Glomerular endothelial cell (primary cell): ENCODE measurements at regions not wholly inside any gene's neighbourhood (a gene's known extent, or its start where the extent isn't known, plus 50 kb on each side); places are given as distances from the start of the nearest gene placed in this dataset.
"Not testable (repeated sequence)": the region's sequence is repeated elsewhere in the genome, so short reads cannot be mapped to it uniquely, and the experiment has no call there.

Source experiments
- DNase-seq: peaks from one replicate; pipeline ENCODE4 v3.0.0-alpha.2; 2011; ENCODE audit warnings: low read depth, low spot score; ENCODE audit errors: extremely low read depth

DNA sequence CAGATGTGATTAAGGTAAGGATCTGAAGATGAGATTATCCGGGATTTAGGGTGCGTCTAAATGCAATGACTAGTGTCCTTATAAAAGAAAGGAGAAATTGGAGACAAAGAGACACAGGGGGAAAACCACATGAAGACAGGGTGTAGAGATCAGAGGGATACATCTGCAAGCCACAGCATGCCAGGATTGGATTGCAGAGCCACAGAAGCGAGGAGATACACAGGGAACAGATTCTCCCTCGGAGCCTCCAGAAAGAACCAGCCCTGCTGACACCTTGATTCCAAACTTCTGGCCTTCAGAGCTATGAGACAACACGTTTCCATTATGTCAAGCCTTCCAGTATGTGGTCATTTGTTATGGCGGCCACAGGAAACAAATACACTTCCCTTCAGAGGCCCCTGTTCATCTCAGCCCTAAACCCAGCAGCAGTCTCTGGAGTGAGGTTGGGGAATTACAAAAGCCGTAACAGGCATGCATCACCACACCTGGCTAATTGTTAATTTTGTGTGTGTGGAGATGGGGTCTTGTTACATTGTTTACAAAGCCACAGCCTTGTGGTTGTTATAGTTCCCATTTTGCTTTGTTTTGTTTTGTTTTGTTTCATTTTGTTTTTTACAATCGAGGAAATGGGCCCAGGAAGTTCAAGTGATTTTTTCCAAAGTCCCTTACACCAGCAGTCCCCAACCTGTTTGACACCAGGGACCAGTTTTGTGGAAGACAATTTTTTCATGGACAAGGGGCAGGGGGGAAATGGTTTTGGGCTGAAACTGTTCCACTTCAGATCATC, 51.6 kb upstream of the LYRM9 start:
- DNase-seq: no peak

DNA sequence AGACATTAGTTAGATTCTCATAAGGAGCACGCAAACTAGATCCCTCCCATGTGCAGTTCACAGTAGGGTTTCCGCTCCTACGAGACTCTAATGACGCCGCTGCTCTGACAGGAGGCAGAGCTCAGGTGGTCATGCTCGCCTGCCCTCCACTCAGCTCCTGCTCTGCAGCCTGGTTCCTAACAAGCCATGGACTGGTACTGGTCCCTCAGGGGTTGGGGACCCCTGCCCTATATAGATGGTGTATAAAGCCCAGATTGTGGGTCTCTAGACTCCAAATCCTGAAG, 52.1 kb upstream of the LYRM9 start:
- DNase-seq: no peak

DNA sequence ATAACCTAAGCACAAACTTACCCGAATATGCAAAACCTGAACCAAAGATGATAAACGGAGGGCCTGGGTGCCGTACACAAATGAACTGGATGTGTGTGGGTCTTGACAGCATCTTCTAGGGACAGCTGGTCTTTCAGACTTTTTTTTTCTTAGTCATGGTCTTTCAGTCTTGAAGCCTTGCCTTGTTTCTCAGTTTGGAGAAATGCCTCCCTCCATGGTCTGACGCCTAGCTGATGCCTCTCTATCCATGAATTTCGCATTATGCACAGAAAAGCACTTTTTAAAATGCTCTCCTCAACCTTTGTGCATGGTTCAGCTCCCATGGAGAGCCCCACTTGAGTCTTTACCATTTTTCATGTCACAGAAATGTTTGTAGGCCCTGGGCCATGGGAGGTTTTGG, 52.8 kb upstream of the LYRM9 start:
- no peak for DNase-seq

DNA sequence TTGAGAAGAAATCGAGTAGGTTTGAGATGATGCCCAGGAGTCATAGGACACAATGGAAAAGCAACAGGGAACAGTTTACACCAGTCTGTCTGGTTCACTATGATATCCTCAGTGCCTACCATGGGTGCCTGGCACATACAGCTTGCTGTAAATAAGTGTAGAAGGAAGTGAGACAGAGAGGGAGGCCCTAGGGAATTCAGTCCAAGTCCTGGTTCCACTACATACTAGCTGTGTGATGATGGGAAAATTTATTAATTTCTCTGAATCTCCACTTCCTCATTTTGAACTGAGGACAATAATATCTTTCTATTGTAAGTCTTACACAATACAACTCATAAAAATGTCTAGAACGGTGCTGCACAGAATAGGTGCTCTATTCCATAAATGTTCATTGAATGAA, 53.3 kb upstream of the LYRM9 start:
- no peak for DNase-seq

DNA sequence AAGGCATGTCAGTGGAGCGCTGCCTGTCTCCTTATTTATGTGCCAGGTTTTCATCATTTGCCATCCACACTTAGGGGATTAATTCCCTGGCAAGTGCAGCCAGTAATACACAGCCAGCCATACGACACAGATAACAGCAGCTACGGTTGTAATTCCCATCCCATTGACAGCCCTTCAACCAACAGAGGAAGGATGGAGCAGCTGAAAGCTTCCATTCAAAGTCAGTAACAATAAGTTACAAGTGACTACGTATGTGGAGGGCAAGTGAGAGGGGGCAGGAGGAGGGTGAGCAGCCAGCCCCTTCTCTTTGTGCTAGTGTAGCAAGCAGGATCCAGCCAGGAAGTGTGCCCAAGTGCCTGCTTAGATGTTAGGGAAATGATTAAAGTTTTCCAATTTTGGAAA, 53.8 kb upstream of the LYRM9 start:
- DNase-seq: no peak

DNA sequence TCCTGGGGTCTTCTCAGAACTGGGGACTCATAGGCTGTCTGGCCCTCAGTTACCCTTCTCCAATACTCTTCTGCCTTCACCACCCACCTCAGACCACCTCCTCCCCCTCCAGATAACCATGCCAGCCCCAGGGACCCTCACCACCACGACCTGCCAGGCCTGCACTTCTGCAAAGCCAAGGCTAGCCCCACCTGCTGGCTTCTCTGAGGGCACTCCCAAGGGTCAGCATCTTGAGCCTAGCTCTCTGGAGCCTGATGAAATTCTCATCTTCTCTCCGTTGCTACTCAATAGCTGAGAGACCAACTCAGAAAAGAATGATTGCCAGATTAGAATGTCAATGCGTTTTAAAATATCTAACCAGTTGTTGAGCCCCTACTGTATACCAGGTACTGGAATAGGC, 56.1 kb upstream of the LYRM9 start:
- DNase-seq: no peak

DNA sequence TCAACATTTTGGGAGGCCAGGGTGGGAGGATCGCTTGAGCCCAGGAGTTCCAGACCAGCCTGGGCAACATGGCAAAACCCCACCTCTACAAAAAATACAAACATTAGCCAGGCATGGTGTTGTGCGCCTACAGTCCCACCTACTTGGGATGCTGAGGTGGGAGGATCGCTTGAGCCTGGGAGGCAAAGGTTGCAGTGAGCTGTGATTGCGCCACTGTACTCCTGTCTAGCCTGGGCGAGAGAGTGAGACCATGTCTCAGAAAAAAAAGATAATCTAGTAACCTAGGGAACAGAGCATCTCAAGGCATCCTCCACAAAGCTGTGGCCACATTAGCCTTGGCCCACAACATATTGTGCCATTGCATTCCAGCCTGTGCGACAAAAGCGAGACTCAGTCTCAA, 57.1 kb upstream of the LYRM9 start:
- DNase-seq: not testable (repeated sequence)

DNA sequence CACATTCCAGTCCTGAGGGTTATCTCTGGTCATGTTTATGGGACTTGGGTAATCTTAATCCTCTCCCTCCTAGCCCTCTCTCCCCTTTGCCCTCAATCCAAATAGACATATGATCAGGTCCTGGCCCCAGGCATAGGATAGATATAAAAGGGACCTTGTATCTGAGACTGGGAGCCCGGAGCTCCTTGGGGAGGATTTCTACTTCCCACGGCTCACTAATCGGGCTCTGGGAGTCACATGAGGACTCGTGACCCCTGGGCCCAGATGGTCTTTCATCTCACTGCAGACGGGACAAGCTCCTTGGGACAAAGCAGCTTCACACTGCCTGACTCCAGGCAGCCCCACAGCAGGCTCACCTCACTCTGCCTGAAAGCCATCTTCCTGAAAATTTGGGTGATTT, 57.8 kb upstream of the LYRM9 start:
- DNase-seq: no peak

DNA sequence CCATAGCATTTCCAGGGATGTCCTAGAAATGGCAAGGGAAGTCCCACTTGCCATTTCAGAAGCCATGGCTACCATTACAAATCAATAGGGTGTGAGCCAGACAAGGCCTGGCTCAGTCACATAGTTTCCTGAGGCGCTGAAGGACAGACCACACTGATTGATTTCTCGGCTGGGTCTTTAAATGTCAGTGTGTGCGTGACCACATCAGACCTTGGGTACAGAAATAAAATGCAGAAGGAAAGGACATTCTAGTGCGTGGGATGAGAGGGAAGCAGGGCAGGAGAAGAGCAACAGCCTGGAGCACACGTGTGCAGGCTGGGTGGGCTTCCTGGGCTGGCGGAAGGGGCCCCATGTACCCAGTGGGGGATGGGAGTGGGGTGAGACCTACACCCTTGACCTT, 58.7 kb upstream of the LYRM9 start:
- no peak for DNase-seq

DNA sequence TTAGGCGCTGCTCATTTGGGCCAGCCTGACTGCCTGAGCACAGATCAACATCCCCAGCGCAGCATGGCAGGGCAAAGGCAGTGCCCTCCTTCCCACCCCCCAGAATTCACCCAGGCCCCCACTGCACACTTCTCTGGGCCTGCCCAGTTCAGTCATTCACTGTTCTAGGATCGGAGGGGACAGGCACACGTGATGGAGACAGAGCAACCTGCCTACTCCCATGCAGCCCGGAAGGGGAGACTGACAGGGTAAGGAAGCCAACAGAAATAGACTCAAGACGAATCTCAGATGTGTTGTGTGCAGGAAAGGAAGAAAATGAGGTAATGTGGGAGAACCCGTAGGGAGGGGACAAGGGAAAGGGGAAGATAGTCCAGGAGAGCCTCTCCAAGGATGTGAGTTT, 59.2 kb upstream of the LYRM9 start:
- DNase-seq: no peak

DNA sequence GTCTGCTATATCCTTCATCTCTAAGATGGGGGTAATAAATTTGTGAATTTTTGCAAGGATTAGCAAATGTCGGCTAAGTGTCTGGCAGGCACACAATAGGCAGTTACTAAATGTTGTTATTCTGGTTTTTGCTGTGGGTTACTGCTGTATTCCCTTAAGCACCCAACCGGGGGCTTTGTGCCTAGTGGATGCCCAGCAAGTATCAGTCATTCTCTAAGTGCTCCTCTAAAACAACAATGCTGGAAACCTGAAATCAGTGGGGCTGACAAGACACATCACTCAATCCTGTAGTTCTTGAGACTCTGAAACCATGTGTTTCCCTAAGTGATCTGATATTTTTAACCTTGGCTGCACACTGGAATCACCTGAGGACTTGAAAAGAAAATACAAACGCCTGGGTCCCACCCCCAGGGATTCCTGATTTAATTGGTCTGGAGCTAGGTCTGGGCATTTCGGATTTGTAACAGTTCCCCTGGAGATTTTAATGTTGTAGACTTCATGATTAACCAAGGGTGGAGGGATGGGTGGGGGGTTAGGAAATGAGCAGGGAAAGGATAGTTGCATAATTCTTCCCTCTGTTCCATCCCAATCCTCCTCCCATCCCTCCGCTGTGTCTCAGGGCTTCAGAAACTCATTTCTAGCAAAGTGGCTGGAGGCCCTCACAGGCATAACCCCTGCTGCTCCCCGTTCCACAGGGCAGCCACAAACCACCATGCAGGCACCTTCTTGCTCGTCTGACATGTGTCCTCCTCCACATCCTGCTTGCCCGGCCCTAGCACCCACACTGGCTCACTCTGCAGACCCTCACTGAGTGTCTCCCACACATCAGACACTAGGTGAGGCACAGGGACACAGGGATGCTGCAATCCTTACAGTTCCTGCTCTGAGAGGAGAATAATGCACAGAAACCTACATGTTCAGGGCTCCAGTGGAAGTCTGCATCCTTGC, 61.7 kb upstream of the LYRM9 start:
- DNase-seq: no peak

DNA sequence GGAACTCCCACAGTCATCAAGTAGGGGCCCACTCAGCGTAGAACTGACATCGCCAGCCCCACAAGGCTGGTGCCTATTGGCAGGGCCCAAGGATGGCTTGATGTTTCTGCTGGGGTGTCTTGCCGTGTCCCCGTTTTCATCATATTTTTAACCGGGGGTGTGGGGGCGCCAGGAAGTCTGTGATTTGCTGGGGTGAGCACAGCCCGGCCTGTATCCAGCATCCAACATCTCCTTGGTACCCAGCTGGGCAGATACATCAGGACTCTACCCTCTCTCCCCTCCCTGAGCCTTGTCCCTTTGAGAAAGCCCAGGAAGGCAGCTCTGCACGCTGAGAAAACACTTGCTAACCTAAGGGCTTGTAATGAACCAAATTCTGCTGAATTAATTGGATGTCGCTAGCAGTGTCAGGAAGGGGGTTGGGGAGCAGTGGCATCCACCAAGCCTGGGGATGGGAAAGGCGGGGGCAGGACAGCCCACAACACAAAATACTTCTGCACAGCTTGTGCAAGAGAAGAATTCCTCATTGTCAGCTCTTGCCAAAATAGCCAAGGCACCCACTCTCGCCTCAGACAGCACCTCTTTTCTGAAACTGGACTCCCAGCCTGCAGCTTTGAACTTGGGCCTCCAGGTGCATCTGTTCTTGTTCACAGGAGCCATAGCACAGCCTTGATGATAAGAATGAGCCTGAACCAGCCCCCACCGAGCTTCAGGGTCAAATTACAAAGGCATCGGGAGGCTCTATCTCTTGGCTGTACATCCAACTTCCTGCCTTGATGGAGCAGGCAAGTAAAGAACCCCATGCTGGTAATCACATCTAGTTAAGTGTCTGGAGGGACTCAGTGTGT, 63.7 kb upstream of the LYRM9 start:
- no peak for DNase-seq

DNA sequence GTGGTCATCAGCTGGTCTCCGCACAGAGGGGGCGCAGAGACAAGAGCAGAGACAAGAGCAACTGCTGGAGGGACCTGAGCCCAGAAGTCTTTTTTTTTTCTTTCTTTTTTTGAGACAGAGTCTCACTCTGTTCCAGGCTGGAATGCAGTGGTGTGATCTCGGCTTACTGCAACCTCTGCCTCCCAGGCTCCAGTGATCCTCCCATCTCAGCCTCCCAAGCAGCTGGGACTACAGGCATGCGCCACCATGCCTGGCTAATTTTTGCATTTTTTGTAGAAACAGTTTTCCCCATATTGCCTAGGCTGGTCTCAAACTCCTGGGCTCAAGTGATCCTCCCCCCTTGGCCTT, 64.3 kb upstream of the LYRM9 start:
- DNase-seq: not testable (repeated sequence)

DNA sequence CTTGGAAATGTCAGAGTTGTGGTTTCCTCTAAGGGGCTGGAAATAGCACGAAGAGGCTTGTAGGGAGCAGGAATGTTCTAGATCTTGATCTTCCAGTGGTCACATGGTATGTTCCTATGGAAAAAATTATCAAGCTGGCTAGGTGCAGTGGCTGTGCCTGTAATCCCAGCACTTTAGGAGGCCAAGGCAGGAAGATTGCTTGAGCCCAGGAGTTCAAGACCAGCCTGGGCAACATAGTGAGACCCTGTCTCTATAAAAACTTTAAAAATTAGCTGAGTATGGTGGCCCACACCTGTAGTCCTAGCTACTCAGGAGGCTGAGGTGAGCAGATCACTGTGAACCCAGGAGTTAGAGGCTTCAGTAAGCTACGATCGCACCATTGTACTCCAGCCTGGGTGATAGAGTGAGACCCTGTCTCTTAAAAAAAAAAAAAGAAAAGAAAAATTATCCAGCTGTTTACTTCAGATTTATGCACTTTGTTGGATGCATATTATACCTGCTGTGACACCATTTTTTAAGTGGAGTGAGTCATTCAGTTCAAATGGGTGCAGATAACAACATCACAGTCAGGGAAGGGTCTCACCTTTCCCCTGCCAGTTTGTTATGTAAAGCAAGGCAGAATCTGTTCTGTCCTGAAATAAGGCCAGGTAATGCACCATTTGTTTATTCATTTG, 65.7 kb upstream of the LYRM9 start:
- no peak for DNase-seq

DNA sequence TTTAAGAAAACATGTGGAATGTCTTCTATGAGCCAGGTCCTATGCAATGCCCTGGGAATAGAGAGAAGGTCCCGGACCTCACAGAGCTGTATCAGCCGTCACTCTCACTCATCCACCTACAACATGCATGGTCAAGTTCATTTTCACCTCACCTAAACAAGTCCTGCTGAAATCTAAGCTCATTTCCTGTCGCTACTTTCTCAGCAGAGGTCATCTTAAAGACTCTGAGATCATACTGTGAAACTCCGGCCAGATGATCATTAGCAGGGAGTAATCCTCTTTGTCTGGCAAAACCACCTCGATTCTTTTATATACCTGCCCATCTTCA, 66.2 kb upstream of the LYRM9 start:
- no peak for DNase-seq

DNA sequence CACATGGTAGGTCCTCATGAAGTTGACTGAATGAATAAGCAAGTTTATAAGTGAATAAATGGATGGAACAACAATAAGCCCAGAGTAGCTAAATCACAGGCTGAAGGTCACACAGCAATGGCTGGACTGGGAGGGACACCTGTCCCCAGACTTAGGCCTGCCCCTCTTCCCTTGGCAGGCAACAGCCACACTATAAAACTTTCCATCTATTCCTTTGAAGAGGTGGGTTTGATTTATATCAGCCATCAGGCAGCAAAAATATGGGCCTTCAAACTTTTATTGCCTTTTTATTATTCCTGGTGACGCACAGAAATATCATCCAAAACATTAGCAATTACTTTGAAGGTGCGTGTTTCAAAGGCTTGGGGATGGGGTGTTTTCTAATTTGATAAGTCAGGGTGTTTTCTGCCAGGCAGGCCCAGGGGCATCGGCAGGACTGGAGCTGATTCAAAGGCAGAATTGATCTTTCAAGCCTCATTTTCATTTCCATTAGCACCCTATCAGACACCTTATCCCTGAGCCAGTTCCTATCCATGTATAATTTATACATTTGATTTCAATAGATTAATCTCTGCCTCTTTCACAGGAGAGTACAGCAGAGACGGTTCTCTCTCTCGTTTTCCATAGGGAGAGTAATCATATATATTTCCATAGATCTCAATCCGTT, 67.2 kb upstream of the LYRM9 start:
- DNase-seq: no peak

DNA sequence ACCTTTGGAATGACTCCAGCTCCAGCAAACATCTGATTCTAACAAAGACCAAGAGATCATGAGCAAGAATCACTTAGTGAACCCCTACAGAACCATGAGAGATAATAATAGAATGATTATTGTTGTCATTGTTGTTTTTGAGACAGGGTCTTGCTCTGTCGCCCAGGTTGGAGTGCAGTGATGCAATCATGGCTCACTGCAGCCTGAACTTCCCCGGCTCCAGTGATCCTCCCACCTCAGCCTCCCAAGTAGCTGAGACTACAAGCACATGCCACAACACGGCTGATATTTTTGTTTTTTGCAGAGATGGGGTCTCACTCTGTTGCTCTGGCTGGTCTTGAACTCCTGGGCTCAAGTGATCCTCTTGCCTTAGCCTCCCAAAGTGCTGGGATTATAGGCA, 69.4 kb upstream of the LYRM9 start:
- DNase-seq: not testable (repeated sequence)

DNA sequence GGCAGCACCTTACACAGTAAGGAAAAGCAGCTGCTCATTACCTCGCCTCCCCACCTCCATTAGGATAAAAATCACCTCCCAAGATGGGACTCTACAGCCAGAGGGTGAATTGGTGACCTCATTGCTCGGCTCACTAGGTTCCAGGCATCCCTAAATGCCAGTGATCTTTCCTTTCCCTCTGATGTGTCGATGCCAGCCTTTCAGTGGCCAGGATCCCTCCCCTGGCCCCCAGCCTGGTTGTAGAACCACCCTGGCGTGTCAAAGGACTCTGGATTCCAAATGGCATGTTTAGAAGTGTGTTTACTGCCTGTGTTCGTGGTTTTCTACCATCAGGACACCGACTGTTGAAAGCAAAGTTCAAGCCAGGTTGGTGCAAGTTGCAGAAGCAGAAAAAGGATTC, 72.1 kb upstream of the LYRM9 start:
- DNase-seq: no peak

DNA sequence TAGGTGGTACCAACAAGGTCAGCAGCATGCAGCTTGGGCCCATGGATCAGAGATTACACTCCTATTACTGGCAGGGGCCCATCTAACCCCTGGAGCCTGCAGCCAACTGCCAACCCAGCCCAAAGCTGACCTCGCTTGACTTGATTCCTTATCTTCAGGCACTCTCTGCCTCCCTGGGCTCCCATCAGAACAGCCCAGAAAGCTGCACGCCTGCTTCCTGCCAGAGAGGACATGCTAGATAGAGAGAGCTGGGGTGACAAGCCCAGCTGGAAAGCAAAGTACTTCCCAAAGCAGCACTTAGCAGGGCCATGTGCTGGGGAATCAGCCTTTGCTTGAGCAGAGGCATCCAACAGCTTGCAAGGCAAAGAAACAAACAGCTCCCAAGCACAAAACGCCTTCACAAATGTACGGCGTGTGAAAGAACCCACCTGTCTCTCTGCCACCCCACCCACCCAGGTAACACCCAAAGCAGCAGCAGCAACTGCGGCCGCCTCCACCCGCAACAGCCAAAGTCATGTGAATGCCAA, 74.2 kb upstream of the NLK start:
- DNase-seq: no peak

DNA sequence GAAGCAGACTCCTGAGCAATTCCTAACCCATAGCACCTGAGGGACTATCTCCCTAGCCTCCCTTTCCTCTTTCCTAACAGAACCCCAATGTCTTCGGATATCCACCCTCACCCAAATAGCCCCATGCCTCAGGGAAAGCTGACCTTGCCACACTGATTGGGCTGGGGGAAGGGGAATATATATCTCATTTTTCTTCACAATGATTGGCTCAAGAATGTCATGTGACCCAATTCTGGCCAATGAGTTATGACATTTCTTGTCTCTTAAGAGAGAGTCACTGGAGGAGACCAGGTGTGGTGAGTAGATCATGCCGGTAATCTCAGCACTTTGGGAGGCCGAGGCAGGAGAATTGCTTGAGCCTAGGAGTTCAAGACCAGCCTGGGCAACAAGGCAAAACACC, 71.9 kb upstream of the NLK start:
- no peak for DNase-seq
